HL-60 (cell line): ENCODE measurements at regions not wholly inside any gene's neighbourhood (a gene's known extent, or its start where the extent isn't known, plus 50 kb on each side); places are given as distances from the start of the nearest gene placed in this dataset.

Source experiments
- CTCF ChIP-seq: IDR thresholded peaks from one replicate; pipeline ENCODE4 v1.5.1; 2011; ENCODE audit warnings: low read length, control low read depth, inconsistent platforms; ENCODE audit not compliant: insufficient read depth
- GABPA ChIP-seq: IDR thresholded peaks from 2 replicates; pipeline ENCODE4 v1.6.1; 2012; ENCODE audit warnings: low read depth
- POLR2AphosphoS5 ChIP-seq: IDR thresholded peaks from 2 replicates; pipeline ENCODE4 v1.6.1; 2012; ENCODE audit warnings: low read depth
- REST ChIP-seq: IDR thresholded peaks from 2 replicates; pipeline ENCODE4 v1.6.1; 2012; ENCODE audit warnings: low read depth; ENCODE audit not compliant: insufficient replicate concordance

GRCh38 chr2:195118276-195118675 is 538.8 kb upstream of the SLC39A10 start:
- TF ChIP-seq CTCF (no peak), POLR2AphosphoS5 (no peak), REST (no peak), GABPA (no peak)
